ENCODE measurements at regions not wholly inside any gene's neighbourhood (a gene's known extent, or its start where the extent isn't known, plus 50 kb on each side); places are given as distances from the start of the nearest gene placed in this dataset.
"Not testable (repeated sequence)": the region's sequence is repeated elsewhere in the genome, so short reads cannot be mapped to it uniquely, and the experiment has no call there.

DNA sequence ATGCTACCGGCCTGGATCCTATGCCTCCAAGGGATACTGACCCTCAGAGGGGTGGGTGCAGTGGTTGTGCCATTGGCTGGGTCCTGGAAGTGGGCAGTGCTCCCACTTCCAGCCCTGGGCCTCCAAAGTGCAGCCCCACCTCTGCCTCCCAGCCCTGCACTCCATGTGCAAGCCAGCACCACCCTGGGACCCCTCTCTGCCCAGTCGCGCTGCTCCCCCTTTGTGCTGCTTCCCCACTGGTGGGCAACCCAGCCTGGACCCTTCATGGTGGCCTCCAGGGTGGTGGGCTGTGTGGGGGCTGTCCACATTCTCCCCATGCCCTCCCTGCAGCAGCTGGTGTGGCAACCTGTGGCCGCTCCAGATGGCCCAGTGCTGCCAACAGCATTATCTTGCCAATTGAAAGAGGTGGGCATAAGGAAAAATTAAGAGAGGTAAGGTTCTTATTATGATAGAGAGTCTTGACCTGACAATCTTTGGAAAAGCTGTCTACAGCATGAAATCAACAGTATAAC, 309.7 kb downstream of the GUCY2F start:
- no TSS peak for BruUV-seq (replicated peaks)
- Histone ChIP-seq H3K27ac (ENCODE audit: low read depth, low read length, poor library complexity, severe bottlenecking) (no peak overlapping the region), H2AFZ (ENCODE audit: low read length) (no peak overlapping the region), H3K36me3 (ENCODE audit: insufficient read depth, low read length) (no peaks in the 10 kb centered on the region), H3K9me3 (ENCODE audit: low read length) (no peaks in the 10 kb centered on the region), H3K4me1 (ENCODE audit: insufficient read depth, low read length, poor library complexity, severe bottlenecking) (no peaks in the 10 kb centered on the region), H3K4me3 (ENCODE audit: low read depth, low read length, poor library complexity, severe bottlenecking) (no peak overlapping the region), H3K4me2 (ENCODE audit: low read length) (no peak overlapping the region), H4K20me1 (ENCODE audit: insufficient read depth, low read length) (no peaks in the 10 kb centered on the region), H3K9me2 (ENCODE audit: insufficient read depth, low read length) (no peaks in the 10 kb centered on the region), H3K79me2 (ENCODE audit: insufficient read depth, low read depth, low read length) (no peaks in the 10 kb centered on the region)
- ChIA-PET CTCF (ENCODE audit: unreplicated experiment) (no interaction called here), POLR2A (no interaction called here)
- TF ChIP-seq EZH2phosphoT487 (IDR thresholded peaks at IDR 0.05; ENCODE audit: borderline replicate concordance, low read depth, low read length), result no peak
- TF ChIP-seq, protein P1, sequence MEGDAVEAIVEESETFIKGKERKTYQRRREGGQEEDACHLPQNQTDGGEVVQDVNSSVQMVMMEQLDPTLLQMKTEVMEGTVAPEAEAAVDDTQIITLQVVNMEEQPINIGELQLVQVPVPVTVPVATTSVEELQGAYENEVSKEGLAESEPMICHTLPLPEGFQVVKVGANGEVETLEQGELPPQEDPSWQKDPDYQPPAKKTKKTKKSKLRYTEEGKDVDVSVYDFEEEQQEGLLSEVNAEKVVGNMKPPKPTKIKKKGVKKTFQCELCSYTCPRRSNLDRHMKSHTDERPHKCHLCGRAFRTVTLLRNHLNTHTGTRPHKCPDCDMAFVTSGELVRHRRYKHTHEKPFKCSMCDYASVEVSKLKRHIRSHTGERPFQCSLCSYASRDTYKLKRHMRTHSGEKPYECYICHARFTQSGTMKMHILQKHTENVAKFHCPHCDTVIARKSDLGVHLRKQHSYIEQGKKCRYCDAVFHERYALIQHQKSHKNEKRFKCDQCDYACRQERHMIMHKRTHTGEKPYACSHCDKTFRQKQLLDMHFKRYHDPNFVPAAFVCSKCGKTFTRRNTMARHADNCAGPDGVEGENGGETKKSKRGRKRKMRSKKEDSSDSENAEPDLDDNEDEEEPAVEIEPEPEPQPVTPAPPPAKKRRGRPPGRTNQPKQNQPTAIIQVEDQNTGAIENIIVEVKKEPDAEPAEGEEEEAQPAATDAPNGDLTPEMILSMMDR (conservative IDR thresholded peaks at IDR 0.05; ENCODE audit: low read length), result no peak
- intact Hi-C loops (cut with micrococcal nuclease; ENCODE audit: unreplicated experiment), result no loop called here
- no peak for DNase-seq (ENCODE audit: low spot score)

GRCh38 chrX:109155161-109155560, 326.7 kb downstream of the GUCY2F start:
- no peaks in the 10 kb centered on the region for H3K4me1 ChIP-seq (ENCODE audit: insufficient read depth, low read length, poor library complexity, severe bottlenecking)
- no peak for DNase-seq (ENCODE audit: low spot score)
- CTCF ChIA-PET (ENCODE audit: unreplicated experiment), result no interaction called here
- no peak overlapping the region for H3K4me3 ChIP-seq (ENCODE audit: low read depth, low read length, poor library complexity, severe bottlenecking)
- TF ChIP-seq, protein P1 (conservative IDR thresholded peaks at IDR 0.05; ENCODE audit: low read length), result no peak
- TF ChIP-seq EZH2phosphoT487 (IDR thresholded peaks at IDR 0.05; ENCODE audit: borderline replicate concordance, low read depth, low read length), result no peak
- no peak overlapping the region for H2AFZ ChIP-seq (ENCODE audit: low read length)
- H3K79me2 ChIP-seq (ENCODE audit: insufficient read depth, low read depth, low read length), result no peaks in the 10 kb centered on the region
- H3K36me3 ChIP-seq (ENCODE audit: insufficient read depth, low read length), result no peaks in the 10 kb centered on the region
- no peaks in the 10 kb centered on the region for H4K20me1 ChIP-seq (ENCODE audit: insufficient read depth, low read length)
- intact Hi-C loops (cut with micrococcal nuclease; ENCODE audit: unreplicated experiment), result no loop called here
- no peak overlapping the region for H3K27ac ChIP-seq (ENCODE audit: low read depth, low read length, poor library complexity, severe bottlenecking)
- BruUV-seq (replicated peaks), result no TSS peak
- H3K4me2 ChIP-seq (ENCODE audit: low read length), result no peak overlapping the region
- H3K9me3 ChIP-seq (ENCODE audit: low read length), result no peaks in the 10 kb centered on the region
- POLR2A ChIA-PET, result no interaction called here
- no peaks in the 10 kb centered on the region for H3K9me2 ChIP-seq (ENCODE audit: insufficient read depth, low read length)

GRCh38 chrX:109144173-109144572, 337.7 kb downstream of the GUCY2F start:
- BruUV-seq (replicated peaks); DNase-seq (ENCODE audit: low spot score); H3K79me2 ChIP-seq (ENCODE audit: insufficient read depth, low read depth, low read length); H3K4me1 ChIP-seq (ENCODE audit: insufficient read depth, low read length, poor library complexity, severe bottlenecking); H2AFZ ChIP-seq (ENCODE audit: low read length); H3K4me3 ChIP-seq (ENCODE audit: low read depth, low read length, poor library complexity, severe bottlenecking); H3K4me2 ChIP-seq (ENCODE audit: low read length); H3K9me2 ChIP-seq (ENCODE audit: insufficient read depth, low read length); H3K27ac ChIP-seq (ENCODE audit: low read depth, low read length, poor library complexity, severe bottlenecking); CTCF ChIA-PET (ENCODE audit: unreplicated experiment); intact Hi-C loops (cut with micrococcal nuclease; ENCODE audit: unreplicated experiment); H3K9me3 ChIP-seq (ENCODE audit: low read length); POLR2A ChIA-PET; H4K20me1 ChIP-seq (ENCODE audit: insufficient read depth, low read length); H3K36me3 ChIP-seq (ENCODE audit: insufficient read depth, low read length): not testable (repeated sequence)
